Epithelial cell of proximal tubule (primary cell): ENCODE measurements at regions not wholly inside any gene's neighbourhood (a gene's known extent, or its start where the extent isn't known, plus 50 kb on each side); places are given as distances from the start of the nearest gene placed in this dataset.

Source experiments
- DNase-seq: peaks from one replicate; pipeline ENCODE4 v3.0.0-alpha.2; 2011; ENCODE audit warnings: low read depth
- H3K4me3 ChIP-seq: 2 replicates; pipeline ENCODE4 v1.5.1; 2011; ENCODE audit warnings: low read depth, mild to moderate bottlenecking, low read length
- TF ChIP-seq, protein P1 (sequence below): conservative IDR thresholded peaks from 2 replicates; pipeline ENCODE4 v1.5.1; 2012; ENCODE audit warnings: low read depth, mild to moderate bottlenecking, low read length

DNA sequence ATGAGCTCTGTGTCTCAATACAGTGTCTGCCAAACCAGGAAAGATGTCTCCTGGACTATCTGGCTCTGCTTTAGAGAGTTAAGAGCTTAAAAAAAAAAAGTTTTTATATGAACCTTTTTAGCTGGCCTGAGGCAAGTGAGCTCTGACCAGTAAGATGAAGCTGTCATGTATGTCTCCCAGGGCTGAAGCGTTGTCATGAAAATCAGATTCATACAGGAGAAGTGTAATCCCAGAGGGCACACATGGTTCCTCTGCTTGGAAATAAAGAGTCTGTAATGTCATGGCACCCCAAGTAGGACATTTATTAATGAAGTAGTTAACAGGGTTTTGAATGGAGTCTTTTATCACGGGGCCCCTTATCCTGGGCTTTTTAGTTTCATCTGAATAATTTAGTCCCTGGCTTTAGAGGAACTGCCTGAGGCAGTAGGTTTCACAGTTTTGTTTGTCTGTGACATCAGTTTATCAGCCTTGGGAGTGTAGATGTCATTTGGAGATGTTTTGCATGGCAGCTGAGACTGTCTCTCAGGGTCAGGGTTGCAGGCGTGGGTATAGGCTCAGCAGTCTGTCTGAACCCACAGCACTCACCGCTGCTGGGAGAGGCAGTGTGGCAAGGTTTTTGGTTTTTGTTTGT lies 223.3 kb downstream of the DIRAS2 start:
- TF ChIP-seq, protein P1, sequence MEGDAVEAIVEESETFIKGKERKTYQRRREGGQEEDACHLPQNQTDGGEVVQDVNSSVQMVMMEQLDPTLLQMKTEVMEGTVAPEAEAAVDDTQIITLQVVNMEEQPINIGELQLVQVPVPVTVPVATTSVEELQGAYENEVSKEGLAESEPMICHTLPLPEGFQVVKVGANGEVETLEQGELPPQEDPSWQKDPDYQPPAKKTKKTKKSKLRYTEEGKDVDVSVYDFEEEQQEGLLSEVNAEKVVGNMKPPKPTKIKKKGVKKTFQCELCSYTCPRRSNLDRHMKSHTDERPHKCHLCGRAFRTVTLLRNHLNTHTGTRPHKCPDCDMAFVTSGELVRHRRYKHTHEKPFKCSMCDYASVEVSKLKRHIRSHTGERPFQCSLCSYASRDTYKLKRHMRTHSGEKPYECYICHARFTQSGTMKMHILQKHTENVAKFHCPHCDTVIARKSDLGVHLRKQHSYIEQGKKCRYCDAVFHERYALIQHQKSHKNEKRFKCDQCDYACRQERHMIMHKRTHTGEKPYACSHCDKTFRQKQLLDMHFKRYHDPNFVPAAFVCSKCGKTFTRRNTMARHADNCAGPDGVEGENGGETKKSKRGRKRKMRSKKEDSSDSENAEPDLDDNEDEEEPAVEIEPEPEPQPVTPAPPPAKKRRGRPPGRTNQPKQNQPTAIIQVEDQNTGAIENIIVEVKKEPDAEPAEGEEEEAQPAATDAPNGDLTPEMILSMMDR = no peak
- no peak for DNase-seq
- H3K4me3 ChIP-seq = no peak overlapping the region

DNA sequence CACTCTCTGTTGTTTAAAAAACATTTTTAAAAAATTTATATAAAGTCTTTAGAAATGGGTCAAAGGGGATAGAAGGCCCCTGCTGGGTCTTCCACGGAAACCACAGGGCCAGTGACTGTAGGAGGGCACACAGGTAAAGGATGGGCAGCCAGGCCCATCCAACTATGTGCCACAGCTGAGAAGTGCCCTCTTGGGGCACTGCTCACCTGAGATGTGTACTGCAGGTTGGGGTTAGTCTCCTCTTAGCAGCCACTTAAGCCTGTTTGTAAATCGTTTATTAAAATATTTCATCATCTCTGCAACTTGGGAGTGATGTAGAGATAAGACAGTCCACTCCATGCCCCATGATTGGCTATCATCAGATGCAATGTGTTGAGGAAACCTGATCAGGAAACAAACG lies 222.4 kb downstream of the DIRAS2 start:
- no peak for DNase-seq
- no peak overlapping the region for H3K4me3 ChIP-seq
- TF ChIP-seq, protein P1 = no peak

DNA sequence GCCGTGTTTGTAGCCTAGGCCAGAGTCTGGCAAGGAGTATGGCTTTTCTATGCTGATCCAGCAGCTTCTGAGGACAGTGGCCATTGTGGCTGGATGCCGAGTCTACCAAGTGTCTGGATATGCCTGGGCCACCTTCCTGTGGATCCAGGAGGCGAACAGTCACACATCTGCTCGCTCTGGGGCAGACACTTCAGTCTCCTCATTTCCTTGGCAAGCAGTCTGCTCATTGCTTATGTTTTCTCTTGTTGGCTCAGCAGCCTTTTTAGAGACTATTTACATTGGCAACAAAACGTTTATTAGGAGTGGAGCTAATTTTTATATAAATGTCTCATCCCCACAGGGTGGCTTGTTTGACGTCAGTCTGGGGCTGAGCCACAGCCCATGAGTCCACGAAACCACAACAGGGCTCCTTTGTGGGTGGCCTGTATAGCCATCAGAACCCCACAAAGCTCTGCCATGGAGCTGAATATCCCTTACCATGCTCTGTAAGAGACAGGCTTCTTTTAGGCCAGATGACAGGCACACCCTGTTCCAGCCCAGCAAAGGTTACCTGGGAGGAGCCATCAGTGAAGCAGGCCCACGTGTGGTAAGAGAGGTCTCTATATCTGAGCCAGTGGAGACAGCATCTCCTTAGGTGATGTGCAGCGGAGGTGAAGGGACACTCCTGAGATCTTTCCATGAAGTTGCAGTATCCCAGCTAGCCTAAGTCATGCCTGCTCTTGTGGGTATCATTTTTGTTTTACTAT lies 221.7 kb downstream of the DIRAS2 start:
- no peak for DNase-seq
- TF ChIP-seq, protein P1 = no peak
- no peak overlapping the region for H3K4me3 ChIP-seq

DNA sequence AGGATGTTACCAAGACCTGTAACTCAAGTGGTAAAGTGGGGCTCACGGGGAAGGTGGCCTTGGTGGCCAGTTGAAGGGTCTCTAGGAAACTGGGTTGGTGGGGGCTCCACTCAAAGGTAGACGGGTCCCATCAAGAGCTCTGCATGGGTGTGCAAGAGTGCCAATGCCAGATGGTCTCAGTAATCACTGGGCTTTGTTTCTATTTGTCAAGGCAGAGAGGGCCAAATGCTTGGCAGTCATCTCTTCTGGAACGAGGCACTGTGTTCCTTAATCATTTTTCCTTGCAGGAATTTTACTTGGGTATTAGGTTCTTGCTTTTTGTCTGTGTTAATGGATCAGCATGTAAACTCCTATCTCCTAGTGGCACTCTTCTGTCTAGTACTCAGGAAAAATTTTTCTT lies 220.8 kb downstream of the DIRAS2 start:
- TF ChIP-seq, protein P1 = no peak
- DNase-seq = no peak
- H3K4me3 ChIP-seq = no peak overlapping the region

DNA sequence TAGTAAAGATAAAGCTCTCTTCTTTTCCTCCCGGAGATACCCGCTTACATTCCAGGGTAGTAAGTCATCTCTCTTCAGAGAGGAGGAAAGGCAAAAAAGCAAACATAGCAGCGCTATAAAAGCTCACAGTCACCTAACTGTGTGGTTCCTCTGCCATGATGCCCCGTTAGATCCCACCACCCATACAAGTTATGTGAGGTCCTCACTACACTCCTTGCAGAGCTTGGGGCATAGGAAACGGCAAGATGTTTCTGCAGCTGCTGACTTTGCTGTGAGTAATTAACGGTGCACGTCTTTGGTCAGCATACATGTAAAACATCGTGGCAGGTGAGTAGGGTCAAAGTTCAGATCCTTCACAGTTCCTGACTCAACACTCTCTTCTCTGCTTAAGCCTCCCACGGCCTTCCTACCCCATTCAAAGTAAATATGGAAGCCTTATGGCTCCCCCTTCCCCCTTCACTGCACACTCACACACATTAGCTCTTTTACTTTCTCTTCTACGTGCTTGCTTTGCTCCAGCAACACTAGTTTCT lies 218.9 kb downstream of the DIRAS2 start:
- peak overlapping the region; percentile 34 for H3K4me3 ChIP-seq
- DNase-seq = no peak
- TF ChIP-seq, protein P1 = no peak

DNA sequence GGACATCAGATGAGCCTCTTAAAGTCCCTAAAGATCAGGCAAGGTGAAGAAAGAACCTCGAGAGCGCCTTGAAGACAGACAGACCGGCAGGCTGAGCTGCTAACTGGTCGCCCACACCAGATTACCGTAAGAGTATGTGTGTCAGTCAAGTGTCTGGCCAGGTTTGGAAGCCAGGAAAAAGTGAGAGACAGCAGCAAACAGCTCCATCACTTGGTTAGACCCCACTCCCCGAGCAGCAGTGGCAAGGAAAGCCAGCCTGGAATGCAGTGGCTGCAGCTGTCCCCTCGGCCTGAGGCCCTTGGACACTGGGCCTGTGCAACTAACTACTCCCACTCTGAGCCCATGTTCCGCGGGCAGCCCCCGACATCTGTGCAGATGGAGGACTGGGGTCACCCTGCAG lies 214.1 kb downstream of the DIRAS2 start:
- TF ChIP-seq, protein P1 = no peak
- no peak for DNase-seq
- no peak overlapping the region for H3K4me3 ChIP-seq
